ENCODE measurements at regions not wholly inside any gene's neighbourhood (a gene's known extent, or its start where the extent isn't known, plus 50 kb on each side); places are given as distances from the start of the nearest gene placed in this dataset.

DNA sequence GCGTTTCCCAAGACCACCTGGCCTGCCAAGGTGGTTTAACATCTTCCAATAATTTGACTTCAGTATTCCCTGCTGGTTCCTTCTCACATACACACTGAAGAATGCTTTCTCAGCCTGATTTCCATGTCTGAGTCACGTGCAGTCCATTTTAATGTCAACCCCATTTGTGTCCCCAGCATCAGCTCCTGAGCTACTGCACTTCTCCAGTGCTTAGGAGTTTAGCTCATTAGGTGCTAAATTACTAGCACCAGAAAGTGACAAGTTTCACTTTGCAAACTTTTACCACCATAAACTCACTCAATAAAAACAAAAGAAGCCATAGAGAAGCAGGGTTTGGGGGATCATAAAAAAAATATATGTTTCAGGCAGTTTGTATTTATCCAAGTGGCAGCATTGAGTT, 279.3 kb upstream of the SORCS1 start:
- Histone ChIP-seq H3K4me2 (ENCODE audit: low read length) (no peak overlapping the region), H3K36me3 (ENCODE audit: insufficient read depth, low read length) (no peaks in the 10 kb centered on the region), H3K27ac (ENCODE audit: low read depth, low read length, poor library complexity, severe bottlenecking) (no peak overlapping the region)

GRCh38 chr10:107443326-107443725, 278.8 kb upstream of the SORCS1 start:
- no peaks in the 10 kb centered on the region for H3F3A ChIP-seq (ENCODE audit: insufficient read depth, low read length)
- H3K4me2 ChIP-seq (ENCODE audit: low read length): no peak overlapping the region
- no peaks in the 10 kb centered on the region for H3K36me3 ChIP-seq (ENCODE audit: insufficient read depth, low read length)
- H3K4me3 ChIP-seq (ENCODE audit: low read depth, low read length, poor library complexity, severe bottlenecking): no peak overlapping the region
- no peak overlapping the region for H3K27ac ChIP-seq (ENCODE audit: low read depth, low read length, poor library complexity, severe bottlenecking)
- H3K79me2 ChIP-seq (ENCODE audit: insufficient read depth, low read length): no peaks in the 10 kb centered on the region
- H3K9me3 ChIP-seq (ENCODE audit: low read length): no peaks in the 10 kb centered on the region
- H3K4me1 ChIP-seq (ENCODE audit: insufficient read depth, low read length, severe bottlenecking): no peaks in the 10 kb centered on the region
- TF ChIP-seq EZH2 (IDR thresholded peaks at IDR 0.05; ENCODE audit: borderline replicate concordance, low read length): no peak
- TF ChIP-seq, protein P1, sequence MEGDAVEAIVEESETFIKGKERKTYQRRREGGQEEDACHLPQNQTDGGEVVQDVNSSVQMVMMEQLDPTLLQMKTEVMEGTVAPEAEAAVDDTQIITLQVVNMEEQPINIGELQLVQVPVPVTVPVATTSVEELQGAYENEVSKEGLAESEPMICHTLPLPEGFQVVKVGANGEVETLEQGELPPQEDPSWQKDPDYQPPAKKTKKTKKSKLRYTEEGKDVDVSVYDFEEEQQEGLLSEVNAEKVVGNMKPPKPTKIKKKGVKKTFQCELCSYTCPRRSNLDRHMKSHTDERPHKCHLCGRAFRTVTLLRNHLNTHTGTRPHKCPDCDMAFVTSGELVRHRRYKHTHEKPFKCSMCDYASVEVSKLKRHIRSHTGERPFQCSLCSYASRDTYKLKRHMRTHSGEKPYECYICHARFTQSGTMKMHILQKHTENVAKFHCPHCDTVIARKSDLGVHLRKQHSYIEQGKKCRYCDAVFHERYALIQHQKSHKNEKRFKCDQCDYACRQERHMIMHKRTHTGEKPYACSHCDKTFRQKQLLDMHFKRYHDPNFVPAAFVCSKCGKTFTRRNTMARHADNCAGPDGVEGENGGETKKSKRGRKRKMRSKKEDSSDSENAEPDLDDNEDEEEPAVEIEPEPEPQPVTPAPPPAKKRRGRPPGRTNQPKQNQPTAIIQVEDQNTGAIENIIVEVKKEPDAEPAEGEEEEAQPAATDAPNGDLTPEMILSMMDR (IDR thresholded peaks at IDR 0.05; ENCODE audit: low read length): no peak
- H3K9me2 ChIP-seq (ENCODE audit: low read depth, low read length): no peaks in the 10 kb centered on the region
- H2AFZ ChIP-seq (ENCODE audit: low read length): no peak overlapping the region
- H3K27me3 ChIP-seq (ENCODE audit: insufficient read depth, low read length): no peaks in the 10 kb centered on the region
- no peak overlapping the region for H3K9ac ChIP-seq (ENCODE audit: low read length)
- H4K20me1 ChIP-seq (ENCODE audit: insufficient read depth, low read length): no peaks in the 10 kb centered on the region

More for the DNA sequence above, 279.3 kb upstream of the SORCS1 start:
- no peaks in the 10 kb centered on the region for H3F3A ChIP-seq (ENCODE audit: insufficient read depth, low read length)
- H2AFZ ChIP-seq (ENCODE audit: low read length): no peak overlapping the region
- no peaks in the 10 kb centered on the region for H3K27me3 ChIP-seq (ENCODE audit: insufficient read depth, low read length)
- no peak overlapping the region for H3K9ac ChIP-seq (ENCODE audit: low read length)
- no peaks in the 10 kb centered on the region for H3K9me3 ChIP-seq (ENCODE audit: low read length)
- H3K4me1 ChIP-seq (ENCODE audit: insufficient read depth, low read length, severe bottlenecking): no peaks in the 10 kb centered on the region
- no peaks in the 10 kb centered on the region for H3K9me2 ChIP-seq (ENCODE audit: low read depth, low read length)
- TF ChIP-seq, protein P1 (IDR thresholded peaks at IDR 0.05; ENCODE audit: low read length): no peak
- TF ChIP-seq EZH2 (IDR thresholded peaks at IDR 0.05; ENCODE audit: borderline replicate concordance, low read length): no peak
- H3K79me2 ChIP-seq (ENCODE audit: insufficient read depth, low read length): no peaks in the 10 kb centered on the region
- no peaks in the 10 kb centered on the region for H4K20me1 ChIP-seq (ENCODE audit: insufficient read depth, low read length)
- no peak overlapping the region for H3K4me3 ChIP-seq (ENCODE audit: low read depth, low read length, poor library complexity, severe bottlenecking)

GRCh38 chr10:107442035-107442505, 277.6 kb upstream of the SORCS1 start:
- Histone ChIP-seq H4K20me1 (ENCODE audit: insufficient read depth, low read length) (no peaks in the 10 kb centered on the region), H3K9me3 (ENCODE audit: low read length) (no peaks in the 10 kb centered on the region), H3K9ac (ENCODE audit: low read length) (no peak overlapping the region), H3K27me3 (ENCODE audit: insufficient read depth, low read length) (no peaks in the 10 kb centered on the region), H3K79me2 (ENCODE audit: insufficient read depth, low read length) (no peaks in the 10 kb centered on the region), H3K4me2 (ENCODE audit: low read length) (no peak overlapping the region), H3F3A (ENCODE audit: insufficient read depth, low read length) (no peaks in the 10 kb centered on the region), H3K27ac (ENCODE audit: low read depth, low read length, poor library complexity, severe bottlenecking) (no peak overlapping the region), H3K4me1 (ENCODE audit: insufficient read depth, low read length, severe bottlenecking) (no peaks in the 10 kb centered on the region), H3K4me3 (ENCODE audit: low read depth, low read length, poor library complexity, severe bottlenecking) (no peak overlapping the region), H3K9me2 (ENCODE audit: low read depth, low read length) (no peaks in the 10 kb centered on the region), H2AFZ (ENCODE audit: low read length) (no peak overlapping the region), H3K36me3 (ENCODE audit: insufficient read depth, low read length) (no peaks in the 10 kb centered on the region)
- no peak for TF ChIP-seq EZH2 (IDR thresholded peaks at IDR 0.05; ENCODE audit: borderline replicate concordance, low read length)
- TF ChIP-seq, protein P1 (IDR thresholded peaks at IDR 0.05; ENCODE audit: low read length): no peak

Measured in OCI-LY1 (cell line).